RWPE2 (cell line): ENCODE measurements at regions not wholly inside any gene's neighbourhood (a gene's known extent, or its start where the extent isn't known, plus 50 kb on each side); places are given as distances from the start of the nearest gene placed in this dataset.

Source experiments
- ATAC-seq: fragments of 200-7000 bp; cut with Tn5 transposase; 3 replicates; pipeline ENCODE4 v1.9.1; 2021; ENCODE audit warnings: low read depth
- DNase-seq: peaks from one replicate; pipeline ENCODE4 v3.0.0-alpha.2; 2020; ENCODE audit warnings: low spot score
- H3K27ac ChIP-seq: fragments of 450-650 bp; 2 replicates; pipeline ENCODE4 v1.5.1; 2017; ENCODE audit warnings: mild to moderate bottlenecking; ENCODE audit not compliant: poor library complexity, severe bottlenecking
- H3K27me3 ChIP-seq: fragments of 250-450 bp; sonication (Bioruptor Pico); 2 replicates; pipeline ENCODE4 v1.5.1; 2021; ENCODE audit warnings: mild to moderate bottlenecking, moderate library complexity; ENCODE audit not compliant: insufficient read depth, poor library complexity, severe bottlenecking
- H3K36me3 ChIP-seq: fragments of 250-450 bp; sonication (Bioruptor Pico); 2 replicates; pipeline ENCODE4 v1.5.1; 2020; ENCODE audit warnings: low read depth, mild to moderate bottlenecking, moderate library complexity
- H3K4me1 ChIP-seq: fragments of 250-450 bp; sonication (Bioruptor Pico); 2 replicates; pipeline ENCODE4 v1.5.1; 2021; ENCODE audit warnings: mild to moderate bottlenecking, moderate library complexity; ENCODE audit not compliant: insufficient read depth, poor library complexity, severe bottlenecking
- H3K4me3 ChIP-seq: fragments of 250-450 bp; sonication (Bioruptor Pico); 2 replicates; pipeline ENCODE4 v1.5.1; 2021; ENCODE audit warnings: mild to moderate bottlenecking, moderate library complexity; ENCODE audit not compliant: severe bottlenecking
- H3K9me3 ChIP-seq: fragments of 250-450 bp; sonication (Bioruptor Pico); 2 replicates; pipeline ENCODE4 v1.5.1; 2021; ENCODE audit warnings: mild to moderate bottlenecking, moderate library complexity; ENCODE audit not compliant: severe bottlenecking
- TF ChIP-seq, protein P1 (sequence below): fragments of 450-650 bp; IDR thresholded peaks from one replicate; pipeline ENCODE4 v1.5.1; 2017; ENCODE audit warnings: mild to moderate bottlenecking, moderate library complexity; ENCODE audit not compliant: poor library complexity, severe bottlenecking

DNA sequence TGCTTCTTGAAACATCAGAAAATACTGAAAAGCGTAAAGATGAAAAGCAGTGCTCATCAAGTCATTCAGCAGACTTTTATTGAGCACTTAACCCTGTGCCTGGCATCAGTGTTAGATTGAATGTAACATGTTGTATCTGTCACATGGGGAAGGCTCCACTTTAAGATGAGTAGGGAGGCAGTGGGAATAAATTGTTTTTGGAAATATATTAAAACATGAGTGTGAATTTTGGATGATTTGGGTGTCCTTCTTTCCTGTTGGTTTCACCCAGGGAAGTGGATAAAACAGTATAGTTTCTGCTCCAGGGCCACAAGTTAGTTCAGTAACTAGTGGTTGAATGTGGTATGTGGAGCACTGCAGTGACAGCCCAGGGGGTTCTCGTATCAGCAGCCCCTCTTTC, 301.4 kb upstream of the TPM1 start:
- TF ChIP-seq, protein P1, sequence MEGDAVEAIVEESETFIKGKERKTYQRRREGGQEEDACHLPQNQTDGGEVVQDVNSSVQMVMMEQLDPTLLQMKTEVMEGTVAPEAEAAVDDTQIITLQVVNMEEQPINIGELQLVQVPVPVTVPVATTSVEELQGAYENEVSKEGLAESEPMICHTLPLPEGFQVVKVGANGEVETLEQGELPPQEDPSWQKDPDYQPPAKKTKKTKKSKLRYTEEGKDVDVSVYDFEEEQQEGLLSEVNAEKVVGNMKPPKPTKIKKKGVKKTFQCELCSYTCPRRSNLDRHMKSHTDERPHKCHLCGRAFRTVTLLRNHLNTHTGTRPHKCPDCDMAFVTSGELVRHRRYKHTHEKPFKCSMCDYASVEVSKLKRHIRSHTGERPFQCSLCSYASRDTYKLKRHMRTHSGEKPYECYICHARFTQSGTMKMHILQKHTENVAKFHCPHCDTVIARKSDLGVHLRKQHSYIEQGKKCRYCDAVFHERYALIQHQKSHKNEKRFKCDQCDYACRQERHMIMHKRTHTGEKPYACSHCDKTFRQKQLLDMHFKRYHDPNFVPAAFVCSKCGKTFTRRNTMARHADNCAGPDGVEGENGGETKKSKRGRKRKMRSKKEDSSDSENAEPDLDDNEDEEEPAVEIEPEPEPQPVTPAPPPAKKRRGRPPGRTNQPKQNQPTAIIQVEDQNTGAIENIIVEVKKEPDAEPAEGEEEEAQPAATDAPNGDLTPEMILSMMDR: no peak
- Histone ChIP-seq H3K4me1 (peaks cover 18% of the 10 kb centered on the region), H3K4me3 (no peak overlapping the region), H3K27me3 (no peaks in the 10 kb centered on the region), H3K27ac (no peak overlapping the region), H3K9me3 (no peaks in the 10 kb centered on the region), H3K36me3 (no peaks in the 10 kb centered on the region)
- DNase-seq (no peak), ATAC-seq (no peak)

DNA sequence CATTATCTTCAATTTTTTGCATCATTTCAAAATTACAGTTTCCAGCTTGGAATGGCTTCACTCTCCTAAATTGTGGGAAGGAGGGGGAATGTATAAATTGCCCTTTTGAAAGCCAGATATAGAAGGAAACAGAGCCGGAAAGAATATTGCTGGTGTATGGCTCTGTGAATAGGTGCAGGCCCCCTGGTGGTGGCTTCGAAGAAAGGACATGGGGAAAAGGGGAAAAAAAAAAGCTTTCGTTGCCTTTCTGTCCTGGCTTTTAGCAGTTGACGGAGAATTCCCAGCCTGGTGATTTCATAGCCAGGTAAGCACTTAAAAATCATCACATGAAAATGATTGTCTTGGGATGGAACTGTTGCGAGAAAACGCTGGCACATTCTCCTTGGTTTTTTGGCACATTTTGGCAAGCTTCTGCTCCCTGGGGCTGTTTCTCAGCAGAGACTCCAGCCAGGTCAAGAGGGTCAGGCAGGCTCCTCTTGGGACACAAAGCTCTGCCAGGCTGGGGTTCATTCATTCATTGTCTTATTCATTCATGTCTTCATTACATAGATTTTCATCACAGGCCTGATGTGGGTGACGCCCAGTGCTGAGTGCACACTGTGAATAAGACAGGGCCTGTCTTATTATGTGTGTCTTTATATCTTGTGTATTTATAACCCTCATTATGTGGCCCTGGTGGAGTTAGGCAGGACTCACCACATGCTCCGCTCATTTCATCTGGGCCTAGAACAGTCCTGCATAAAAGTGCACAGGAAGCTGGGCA, 300.0 kb upstream of the TPM1 start:
- peak overlapping the region; percentile 39 for H3K27ac ChIP-seq
- DNase-seq (no peak), ATAC-seq (peak; percentile 40)
- H3K4me1 ChIP-seq: peaks cover 18% of the 10 kb centered on the region
- TF ChIP-seq, protein P1: peak; percentile 99
- no peaks in the 10 kb centered on the region for H3K27me3 ChIP-seq
- H3K36me3 ChIP-seq: no peaks in the 10 kb centered on the region
- no peak overlapping the region for H3K4me3 ChIP-seq
- H3K9me3 ChIP-seq: no peaks in the 10 kb centered on the region

DNA sequence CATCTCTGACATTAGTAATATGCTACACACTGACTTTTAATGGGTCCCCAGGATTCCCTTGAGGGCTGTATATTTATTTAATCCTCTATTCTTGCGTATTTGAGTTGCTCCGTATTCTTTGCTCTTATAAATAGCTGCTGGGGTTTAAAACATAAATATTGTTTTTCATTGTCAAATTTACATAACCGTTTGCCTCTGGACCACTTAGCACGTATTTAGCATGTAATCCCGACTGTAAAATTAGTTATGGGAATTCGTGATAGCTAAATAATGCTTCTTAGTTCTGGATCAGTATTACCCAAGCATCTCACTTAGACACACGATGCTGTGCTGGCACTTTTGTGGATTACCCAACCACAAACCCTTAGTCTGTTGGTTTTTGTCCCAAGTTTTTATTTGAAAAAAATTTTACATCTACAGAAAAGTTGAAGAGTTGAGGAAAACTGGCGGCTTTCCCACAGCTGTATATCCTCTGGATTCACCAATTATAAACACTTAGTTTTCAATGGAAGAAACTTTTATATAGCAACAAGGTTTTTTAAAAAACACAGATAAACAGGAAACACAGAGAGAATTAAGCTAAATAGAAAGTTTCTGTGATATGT, 296.8 kb upstream of the TPM1 start:
- H3K27ac ChIP-seq: no peak overlapping the region
- H3K9me3 ChIP-seq: no peaks in the 10 kb centered on the region
- no peak overlapping the region for H3K4me3 ChIP-seq
- TF ChIP-seq, protein P1: no peak
- no peaks in the 10 kb centered on the region for H3K36me3 ChIP-seq
- no peaks in the 10 kb centered on the region for H3K27me3 ChIP-seq
- DNase-seq (no peak), ATAC-seq (no peak)
- H3K4me1 ChIP-seq: peaks cover 10% of the 10 kb centered on the region

DNA sequence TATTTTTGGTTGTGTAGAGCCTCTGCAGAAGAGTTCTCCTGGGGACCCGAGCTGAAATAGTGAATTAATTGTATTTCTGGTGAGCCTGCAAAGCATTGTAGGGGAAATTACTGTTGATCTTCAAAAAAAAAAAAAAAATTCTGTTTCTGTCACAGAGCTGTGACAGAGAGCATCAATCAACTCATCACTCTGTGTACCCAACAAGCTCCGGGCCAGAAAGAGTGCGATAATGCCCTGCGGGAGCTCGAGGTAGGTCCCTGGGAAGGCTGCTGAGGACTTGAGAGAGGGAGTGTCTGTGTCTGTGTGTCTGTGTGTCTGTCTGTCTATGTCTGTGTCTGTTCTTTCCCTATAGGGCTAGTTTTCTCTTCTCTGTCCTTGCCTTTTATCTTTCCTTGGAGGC, 294.4 kb upstream of the TPM1 start:
- TF ChIP-seq, protein P1: no peak
- no peak overlapping the region for H3K27ac ChIP-seq
- H3K9me3 ChIP-seq: no peaks in the 10 kb centered on the region
- no peak overlapping the region for H3K4me3 ChIP-seq
- no peaks in the 10 kb centered on the region for H3K36me3 ChIP-seq
- peaks cover 12% of the 10 kb centered on the region for H3K4me1 ChIP-seq
- ATAC-seq (no peak), DNase-seq (no peak)
- no peaks in the 10 kb centered on the region for H3K27me3 ChIP-seq
